Stimulated activated CD8-positive, alpha-beta memory T cell treated with anti-CD3 and anti-CD28 coated beads, Interleukin-12 subunit alpha, Interleukin-12 subunit beta, amount 100 ng/mL, for 24 hours (primary cell): ENCODE measurements at regions not wholly inside any gene's neighbourhood (a gene's known extent, or its start where the extent isn't known, plus 50 kb on each side); places are given as distances from the start of the nearest gene placed in this dataset.

Experiments used
- DNase-seq: peaks from one replicate; pipeline ENCODE4 v3.0.0-alpha.2; 2020; ENCODE audit errors: extremely low read depth

DNA sequence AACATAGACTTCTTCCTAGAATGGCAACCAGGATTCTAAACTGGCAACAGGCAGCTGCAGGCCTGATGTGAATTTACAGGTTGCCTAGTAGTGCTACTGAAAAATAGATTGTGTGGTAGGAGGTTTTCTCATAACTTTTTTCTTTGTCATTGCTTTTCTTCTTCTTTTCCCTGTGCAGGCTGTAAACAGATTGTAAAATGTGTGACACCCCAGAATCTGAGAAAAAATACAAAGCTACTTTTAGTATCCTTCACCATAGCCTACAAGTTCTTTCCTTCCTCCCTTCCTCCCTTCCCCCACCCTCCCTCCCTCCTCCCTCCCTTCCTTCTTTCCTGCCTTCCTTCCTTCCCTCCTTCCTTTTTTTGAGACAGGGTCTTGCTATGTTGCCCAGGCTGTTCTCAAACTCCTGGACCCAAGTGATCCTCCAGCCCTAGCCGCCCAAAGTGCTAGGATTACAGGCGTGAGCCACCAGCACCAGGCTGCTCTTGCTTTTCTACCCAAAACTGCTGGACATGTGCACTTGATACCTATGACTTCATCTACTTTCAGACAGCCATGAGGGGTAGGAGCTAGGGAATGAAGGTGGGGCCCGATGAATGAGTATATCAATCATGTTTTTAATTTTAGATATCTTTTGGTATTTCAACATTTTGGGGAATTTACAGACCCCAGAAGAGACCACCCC lies 114.2 kb upstream of the EEA1 start:
- DNase-seq: no peak

DNA sequence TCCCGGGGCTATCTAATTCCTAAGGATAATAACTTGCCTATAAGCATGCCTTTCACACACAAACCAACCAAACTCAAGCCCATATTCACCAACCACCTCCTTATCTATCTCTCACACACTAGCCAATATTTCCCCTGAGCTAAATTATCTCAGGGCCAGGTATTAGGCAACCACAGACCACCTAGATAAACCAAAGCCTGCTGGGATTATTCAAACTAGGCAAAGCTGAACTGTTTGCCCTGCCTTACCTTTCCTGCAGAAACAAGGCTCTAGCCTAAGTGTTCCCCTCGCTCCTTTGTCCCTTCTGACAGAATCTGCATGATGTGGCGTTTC lies 114.7 kb upstream of the EEA1 start:
- no peak for DNase-seq

DNA sequence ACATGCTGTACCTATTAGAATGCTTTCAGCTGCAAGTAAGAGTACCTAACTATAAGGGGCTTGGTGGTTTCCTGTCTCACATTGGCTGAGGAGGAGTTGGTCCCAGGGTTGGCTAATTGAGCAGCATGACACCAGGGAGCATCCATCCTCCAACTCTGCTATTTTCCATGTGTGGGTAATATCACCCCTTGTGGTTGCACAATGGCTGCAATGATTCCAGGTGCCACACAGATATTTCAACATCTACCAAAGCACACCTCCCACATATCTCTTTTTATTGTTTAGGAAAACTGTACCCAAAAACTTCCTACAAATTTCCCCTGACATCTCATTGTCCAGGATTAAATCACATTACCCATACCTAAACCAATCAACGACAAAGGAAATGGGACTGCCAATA lies 118.0 kb upstream of the EEA1 start:
- no peak for DNase-seq

DNA sequence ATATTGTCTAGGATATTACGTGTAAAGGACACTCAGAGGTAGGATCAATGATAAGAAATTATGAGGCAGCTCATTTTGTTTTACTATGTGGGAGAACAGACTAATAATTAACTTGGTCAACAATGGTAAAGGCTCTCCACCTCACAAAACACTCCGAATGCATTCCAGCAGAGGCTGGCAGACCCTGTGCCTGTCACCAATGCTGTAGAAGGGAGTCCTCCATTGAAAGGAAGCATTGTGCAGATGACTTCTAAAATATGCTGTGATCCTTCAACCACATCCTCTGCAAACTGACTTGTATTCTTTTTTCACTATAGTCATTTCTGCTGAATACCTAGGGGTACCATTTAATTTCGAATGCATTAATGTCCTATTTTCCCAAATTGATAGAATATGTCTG lies 119.6 kb upstream of the EEA1 start:
- DNase-seq: no peak

DNA sequence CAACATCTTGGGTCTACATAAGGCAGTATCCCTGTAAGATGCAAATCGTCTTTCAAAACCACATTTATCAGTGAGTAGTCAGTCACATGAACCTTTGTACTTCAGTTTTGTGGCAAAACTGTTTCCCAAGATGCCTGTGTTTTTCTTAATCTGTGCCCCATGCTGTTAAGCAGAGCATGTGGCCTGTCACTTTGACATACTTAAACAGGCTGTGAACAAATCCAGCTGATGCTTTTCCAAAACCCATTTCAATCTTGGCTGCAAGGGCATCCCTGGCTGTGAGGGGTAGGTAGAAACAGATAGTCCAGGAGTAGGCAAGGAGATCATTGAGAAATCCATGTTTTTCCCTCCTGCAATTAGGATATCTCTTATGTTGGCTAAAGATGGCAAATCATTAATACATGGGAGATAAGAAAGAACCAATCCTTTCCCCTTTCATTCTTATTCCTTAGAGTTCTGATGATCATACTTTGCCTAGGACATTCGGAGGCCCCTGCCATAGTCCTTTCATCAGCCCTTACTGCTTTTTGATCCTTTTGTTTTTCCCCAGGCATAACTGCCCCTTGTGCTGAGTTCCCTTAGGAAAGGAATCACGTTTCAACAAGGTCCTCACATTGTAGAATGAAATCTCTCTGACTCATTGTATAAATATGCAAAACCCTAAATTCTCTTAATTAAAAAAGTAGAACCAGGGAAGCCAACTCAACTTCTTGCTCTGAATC lies 121.1 kb upstream of the EEA1 start:
- no peak for DNase-seq

DNA sequence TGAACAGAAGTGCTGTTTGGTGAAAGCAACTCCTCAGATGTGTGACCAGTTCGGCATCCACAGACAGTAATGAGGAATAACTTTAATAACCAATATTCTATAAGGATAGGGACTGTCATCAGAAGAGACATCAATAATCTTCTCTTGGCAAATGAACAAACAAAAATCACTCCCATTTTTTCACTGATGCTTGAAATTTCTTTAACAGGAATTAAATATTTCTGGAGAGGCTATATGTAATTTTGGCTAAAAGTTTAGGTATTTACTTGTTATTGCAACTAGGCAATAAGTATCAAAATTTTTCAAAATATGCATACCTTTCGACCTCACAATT lies 121.6 kb upstream of the EEA1 start:
- DNase-seq: no peak

DNA sequence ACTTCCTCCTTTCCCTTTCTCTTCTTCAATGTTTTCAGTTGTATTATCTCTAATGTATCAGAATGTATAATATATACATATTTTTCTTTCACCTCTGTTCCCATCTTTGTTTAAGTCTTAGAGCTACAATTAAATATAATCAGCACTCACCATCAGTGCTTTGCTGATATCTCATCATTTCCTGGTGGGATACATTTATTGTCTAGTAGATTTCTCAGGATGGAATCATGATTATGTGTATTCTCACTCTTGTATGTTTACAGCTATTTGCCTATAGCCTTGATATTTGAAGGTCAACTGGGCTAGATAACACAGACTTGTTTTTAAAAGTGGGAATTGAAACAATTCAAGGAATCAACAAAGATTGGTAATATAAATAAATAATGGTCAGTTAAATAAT lies 124.9 kb upstream of the EEA1 start:
- DNase-seq: no peak

DNA sequence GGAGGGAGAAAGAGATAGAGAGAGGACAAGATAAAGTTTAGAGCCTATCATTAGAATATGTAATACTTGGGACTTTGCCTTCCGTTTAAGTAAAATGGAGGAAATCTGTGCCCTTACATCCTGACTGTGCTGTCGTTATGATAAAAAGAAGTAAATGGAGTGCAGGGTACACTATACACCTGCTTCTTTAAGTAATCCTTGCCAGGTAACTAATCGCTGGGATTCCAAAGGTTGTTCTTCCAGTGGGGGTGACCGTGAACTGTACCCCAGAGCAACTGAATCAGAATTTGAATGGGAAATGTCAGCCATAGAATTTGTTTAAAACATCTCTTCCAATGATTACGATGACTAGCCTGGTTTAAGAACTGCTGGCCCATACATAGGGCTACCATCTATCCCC lies 126.1 kb upstream of the EEA1 start:
- no peak for DNase-seq

DNA sequence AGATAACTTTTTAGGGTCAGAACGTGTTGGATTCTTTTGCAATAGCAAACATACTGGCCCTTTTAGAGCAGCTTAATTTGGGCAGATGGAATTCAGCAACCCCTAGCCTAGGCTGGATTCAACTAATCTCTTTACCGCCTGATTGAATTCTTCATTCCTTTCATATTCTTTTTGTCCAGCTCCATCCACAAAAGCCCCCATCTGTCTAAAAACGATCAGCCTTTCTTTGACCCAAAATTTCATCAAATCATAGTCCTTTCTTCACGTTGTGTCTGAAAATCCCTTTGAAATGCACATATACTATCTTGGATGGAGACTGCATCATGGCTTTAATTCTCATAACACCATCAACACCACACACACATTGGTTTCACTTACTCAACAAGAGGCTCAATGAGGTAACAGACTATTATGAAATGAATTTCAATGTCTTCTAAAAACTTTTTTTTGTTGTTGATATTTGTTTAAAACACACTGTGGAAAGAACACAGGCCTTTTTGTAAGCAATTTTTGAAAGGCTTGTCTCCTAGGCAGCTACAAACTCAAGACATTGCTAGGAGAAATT lies 128.0 kb upstream of the EEA1 start:
- DNase-seq: no peak

DNA sequence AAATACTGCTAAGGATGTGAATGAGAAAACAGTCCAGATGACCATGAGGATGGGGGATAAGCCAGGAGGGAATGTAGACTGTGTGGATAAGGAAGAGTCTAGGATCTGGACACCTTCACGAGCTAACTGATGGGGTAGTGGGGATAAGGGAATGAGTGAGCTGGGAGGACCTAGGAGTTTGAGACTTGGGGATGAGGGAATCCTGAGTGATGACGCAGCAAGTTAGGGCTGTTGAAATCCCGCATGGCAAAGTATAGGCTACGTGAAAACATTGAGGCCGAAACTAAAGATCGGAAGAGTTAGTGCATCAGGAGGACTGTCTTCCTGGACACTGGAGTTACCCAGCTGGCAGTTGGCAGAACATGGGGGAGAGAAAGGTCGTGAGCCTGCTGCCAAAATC lies 129.2 kb upstream of the EEA1 start:
- no peak for DNase-seq

DNA sequence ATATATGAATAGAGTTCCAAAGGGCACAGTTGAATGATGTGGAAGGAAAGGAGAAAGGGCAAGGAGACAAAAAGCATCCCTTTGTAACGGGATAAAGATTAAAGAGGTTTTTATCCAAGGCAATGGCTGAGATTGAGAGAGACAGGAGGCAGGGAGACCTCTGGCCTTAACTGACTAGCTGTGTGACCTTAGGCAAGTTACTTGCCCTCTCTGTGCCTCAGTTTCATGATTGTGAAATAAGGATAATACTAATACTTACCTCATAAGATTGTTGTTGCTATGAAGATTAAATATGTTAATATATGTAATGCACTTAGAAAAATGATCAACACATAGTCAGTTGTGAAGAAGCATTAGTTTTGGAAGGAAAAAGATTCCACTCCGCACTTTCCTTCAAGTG lies 130.2 kb upstream of the EEA1 start:
- DNase-seq: no peak

DNA sequence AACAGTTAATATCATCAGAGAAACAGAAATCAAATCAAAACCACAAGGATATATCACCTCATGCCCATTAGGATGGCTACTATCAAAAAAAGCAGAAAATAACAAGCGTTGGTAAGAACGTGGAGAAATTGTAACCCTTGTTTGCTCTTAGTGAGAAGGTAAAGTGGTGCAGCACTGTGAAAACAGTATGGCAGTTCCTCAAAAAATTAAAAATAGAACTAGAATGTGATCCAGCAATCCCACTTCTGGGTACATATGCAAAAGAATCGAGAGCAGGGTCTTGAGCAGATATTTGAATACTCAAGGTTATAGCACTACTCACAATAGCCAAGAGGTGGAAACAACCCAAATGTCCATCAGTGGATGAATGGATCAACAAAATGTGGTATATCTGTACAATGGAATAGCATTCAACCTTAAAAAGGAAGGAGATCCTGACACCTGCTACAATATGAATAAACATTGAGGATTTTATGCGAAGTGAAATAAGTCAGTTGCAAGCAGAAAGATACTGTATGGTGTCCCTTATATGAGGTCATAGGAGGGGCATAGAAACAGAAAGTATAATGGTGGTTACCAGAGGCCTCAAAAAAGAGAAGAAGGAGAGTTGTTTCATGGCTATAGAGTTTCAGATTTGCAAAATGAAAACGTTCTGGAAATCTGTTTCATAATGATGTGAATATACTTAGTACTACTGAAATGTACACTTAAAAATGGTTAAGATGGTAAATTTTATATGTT lies 131.0 kb upstream of the EEA1 start:
- DNase-seq: no peak

DNA sequence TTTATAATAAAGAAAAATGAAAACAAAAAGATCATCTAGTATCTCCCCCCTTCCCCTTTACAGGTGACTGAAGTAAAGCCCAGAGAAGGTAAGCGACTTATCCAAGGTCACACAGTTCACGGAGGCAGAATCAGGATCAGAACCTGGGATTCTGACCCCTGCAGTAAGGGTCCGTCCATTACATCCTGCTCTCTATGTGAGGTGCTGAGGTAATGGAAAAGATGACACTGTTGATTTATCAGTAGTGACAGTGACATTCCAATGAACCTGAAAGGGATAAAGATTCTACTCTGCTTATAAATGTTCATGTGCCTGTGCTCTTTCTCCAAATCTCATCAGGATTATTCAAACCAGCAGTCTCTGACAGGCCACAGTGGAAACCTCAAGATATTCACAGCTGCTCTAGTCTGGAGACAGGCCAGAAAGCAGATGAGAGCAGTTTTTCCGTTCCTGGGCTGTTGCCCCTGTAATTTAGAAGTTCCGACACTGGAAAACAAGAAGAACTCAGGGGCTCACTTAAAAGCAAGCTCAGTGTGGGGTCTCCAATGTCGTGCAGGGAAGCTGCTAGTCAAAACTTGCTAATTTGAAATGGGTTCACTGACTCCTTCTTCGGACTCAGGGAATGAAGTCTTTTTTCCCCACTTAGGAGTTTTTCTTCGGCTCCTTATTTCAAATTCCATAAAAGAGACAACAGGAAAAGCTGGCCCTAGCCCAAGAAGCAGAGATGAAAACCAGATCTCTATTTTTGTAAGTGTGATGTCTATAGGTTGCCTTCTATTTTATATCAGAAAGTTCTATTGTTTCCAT lies 131.8 kb upstream of the EEA1 start:
- DNase-seq: no peak

DNA sequence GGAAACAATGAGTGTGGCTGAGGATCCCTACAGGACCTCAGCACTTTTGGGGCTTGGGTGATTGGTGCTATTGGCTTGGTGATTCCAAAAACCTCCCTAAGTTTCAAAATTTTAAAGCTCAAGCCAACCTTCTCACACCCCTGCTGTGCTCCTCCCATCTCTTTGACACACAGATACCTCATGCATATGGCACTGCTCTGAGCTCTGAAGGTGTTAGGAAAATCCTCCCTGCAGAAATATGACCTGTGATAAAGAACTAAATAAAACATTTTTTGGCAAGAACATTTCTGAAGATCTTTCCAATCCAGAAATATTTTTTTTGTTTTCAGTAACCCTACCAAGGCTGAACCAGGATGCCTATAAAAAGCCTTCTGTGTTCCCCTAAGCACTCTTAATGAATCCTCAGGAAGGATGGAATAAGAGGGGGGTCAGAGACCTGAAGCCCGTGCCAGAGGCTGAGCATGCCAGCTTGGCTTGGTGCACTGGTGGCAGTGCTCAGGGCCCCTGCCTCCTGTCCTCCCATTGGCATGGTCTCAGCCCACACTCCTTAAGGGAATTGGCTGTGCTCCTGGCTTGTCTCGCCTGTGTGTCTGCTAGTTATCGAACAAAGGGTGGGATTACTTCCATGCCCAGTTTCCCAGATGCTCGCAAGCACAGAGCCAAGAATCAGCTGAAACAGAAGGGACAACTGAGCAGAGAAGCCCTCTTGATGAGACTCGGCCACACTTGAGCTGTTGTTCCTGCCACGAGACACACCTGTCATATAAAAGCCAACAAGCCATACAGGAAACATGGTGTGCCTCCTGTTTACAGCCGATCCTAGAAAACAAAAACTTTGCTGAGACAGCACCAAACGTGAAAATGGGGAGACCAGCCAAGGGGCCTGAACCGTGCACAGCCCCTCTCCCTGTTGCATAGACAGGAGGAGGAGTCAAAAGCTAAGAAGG lies 132.7 kb upstream of the EEA1 start:
- DNase-seq: no peak

DNA sequence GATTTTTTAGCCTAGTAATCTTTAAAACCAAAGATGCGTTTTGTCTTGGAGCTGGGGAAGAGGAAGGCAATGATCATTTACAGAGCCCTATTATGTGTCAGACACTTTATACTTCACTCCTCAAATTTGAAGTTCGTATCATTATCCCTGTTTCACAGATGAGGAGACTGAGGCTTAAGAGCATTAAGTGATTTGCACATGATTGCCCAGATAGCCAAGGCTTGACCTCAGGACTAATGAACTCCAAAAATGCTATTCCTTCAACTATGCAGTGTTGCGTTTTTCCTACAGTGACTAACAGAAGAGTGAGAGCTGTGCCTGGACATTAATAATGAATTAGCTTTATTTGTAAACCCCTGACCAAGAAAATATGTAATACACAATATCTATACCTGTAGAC lies 136.8 kb upstream of the EEA1 start:
- DNase-seq: no peak

DNA sequence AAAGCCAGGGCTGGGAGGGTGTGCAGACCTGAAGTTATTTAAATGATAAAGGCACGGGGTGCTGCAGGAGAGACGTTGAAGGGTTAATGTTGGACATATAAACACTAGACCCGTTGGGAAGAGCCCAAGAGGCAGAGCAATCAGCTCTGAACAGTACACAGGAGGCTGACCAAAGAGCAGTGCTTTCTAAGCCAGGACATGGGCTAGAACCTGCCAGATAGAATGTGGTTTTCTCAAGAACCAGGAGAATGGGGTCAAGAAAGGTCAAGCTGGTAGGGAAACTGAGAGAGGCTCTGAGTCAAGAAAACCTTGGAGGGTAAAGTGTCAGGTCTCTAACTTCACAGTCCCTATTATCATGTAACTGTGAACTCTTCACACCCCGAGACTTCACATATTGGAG lies 143.2 kb upstream of the EEA1 start:
- DNase-seq: no peak

DNA sequence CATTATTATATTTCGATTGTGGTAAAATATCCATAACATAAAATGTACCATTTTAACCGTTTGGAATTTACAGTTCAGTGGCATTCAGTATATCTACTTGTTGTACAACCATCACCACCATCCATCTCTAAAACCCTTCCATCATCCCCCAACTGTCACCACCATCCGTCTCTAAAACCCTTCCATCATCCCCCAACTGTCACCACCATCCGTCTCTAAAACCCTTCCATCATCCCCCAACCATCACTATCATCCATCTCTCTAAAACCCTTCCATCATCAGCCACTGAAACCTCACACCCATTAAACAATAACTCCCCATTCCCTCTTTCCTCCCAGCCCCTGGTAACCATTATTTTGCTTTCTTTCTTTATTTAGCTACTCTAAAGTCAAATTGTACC lies 144.2 kb upstream of the EEA1 start:
- DNase-seq: no peak

DNA sequence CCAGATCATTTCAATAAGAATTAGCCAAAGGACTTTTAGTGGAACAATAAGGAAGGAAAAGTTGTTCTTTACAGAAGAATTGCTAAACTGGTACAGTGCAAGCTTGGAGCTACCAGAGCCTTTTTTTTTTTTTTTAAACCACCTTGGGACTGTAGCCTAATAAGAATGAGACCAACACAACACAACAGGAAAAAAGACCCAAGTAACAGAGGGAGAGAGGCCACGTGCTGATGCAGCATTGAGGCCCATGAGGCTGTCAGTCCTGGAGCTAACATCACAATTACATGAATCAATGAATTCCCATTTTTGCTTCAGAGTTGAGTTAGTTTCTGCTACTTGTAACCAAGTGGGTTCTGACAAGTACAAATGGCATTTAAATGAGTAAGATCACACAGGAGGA lies 149.0 kb upstream of the EEA1 start:
- DNase-seq: no peak

DNA sequence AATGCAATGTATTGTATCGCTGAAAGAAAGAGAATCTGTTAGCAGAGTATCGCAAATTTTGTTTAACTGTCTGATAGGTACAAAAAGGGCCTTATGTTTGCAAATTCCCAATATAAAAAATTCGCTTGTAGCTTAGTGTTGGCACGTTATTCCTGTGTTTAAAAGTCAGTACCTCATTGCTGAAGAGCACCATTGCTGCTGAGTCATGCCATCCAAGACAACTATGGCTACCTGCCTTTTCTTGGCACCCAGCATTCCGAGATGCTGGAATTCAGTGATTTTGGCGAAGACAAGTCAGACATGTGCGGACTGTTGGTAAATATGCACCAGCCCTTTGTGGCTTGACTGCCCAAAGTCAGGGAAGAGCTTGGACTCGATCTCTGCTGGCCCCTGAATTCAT lies 149.5 kb upstream of the EEA1 start:
- no peak for DNase-seq

DNA sequence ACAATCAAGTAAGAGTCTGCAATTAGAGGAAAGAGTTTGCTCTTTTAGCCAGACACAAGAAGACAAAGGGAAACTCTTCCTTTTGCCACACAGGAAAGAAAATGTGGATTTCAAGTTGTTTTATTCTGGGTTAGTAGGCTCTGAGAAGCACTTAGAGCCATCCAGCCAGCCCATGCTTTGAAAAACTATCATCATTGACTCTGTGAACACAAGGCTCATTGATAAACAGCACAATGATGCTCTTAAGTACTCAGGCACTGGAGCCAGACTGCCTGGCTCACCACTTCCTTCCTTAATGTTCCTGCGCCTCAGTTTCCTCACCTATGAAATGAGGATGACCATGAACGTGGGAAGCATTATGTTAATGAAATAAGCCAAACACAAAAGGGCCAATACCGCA lies 150.2 kb upstream of the EEA1 start:
- no peak for DNase-seq

DNA sequence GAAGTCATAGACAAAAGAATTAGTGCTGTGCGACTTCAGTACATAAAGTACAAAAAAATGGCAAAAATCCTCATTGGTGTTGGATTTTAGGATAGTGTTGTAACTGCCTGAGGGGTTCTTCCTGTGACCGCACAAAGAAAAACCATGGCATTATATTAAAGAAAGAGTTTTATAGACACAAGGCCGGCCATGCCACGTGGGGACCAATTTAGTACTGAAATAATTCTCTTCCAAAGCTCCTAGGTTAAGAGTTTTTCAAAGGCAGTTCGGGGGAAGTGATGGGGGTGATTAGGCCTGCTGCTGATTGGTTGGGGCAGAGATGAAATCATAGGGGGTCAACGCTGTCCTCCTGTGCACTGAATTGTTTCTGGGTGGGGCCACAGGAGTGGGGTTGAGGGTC lies 150.9 kb upstream of the EEA1 start:
- no peak for DNase-seq
